ENCODE measurements at regions not wholly inside any gene's neighbourhood (a gene's known extent, or its start where the extent isn't known, plus 50 kb on each side); places are given as distances from the start of the nearest gene placed in this dataset.

GRCh38 chr11:36791957-36792356, 193.9 kb upstream of the RAG2 start:
- no peaks in the 10 kb centered on the region for H3K36me3 ChIP-seq (ENCODE audit: insufficient read depth, low read length)
- no peak overlapping the region for H3K4me3 Mint-ChIP-seq
- no peaks in the 10 kb centered on the region for H3K27me3 ChIP-seq (ENCODE audit: insufficient read depth, low read length, poor library complexity, severe bottlenecking)
- H3K9me3 ChIP-seq (ENCODE audit: low read length), result no peaks in the 10 kb centered on the region
- no peak overlapping the region for H3K27ac ChIP-seq (ENCODE audit: low read depth, low read length)
- H3K4me1 Mint-ChIP-seq, result no peaks in the 10 kb centered on the region
- no peaks in the 10 kb centered on the region for H3K9me3 Mint-ChIP-seq
- CTCF ChIA-PET, result no interaction called here
- DNase-seq, result no peak
- no peaks in the 10 kb centered on the region for H3K36me3 Mint-ChIP-seq
- no peaks in the 10 kb centered on the region for H3K4me1 ChIP-seq (ENCODE audit: insufficient read depth, low read length)
- H3K27ac Mint-ChIP-seq, result no peak overlapping the region
- POLR2A ChIA-PET, result no interaction called here
- H3K27me3 Mint-ChIP-seq, result peaks cover 9 to 11% of the 10 kb centered on the region in 2 donors
- H3K4me3 ChIP-seq (ENCODE audit: low read length), result no peak overlapping the region

GRCh38 chr11:36790526-36790925, 192.5 kb upstream of the RAG2 start:
- Histone ChIP-seq H3K27me3 (ENCODE audit: insufficient read depth, low read length, poor library complexity, severe bottlenecking) (no peaks in the 10 kb centered on the region), H3K36me3 (ENCODE audit: insufficient read depth, low read length) (no peaks in the 10 kb centered on the region), H3K27ac (ENCODE audit: low read depth, low read length) (no peak overlapping the region), H3K4me3 (ENCODE audit: low read length) (no peak overlapping the region), H3K9me3 (ENCODE audit: low read length) (no peaks in the 10 kb centered on the region), H3K4me1 (ENCODE audit: insufficient read depth, low read length) (no peaks in the 10 kb centered on the region)
- Mint-ChIP-seq H3K4me1 (no peaks in the 10 kb centered on the region), H3K27ac (no peak overlapping the region), H3K27me3 (peaks cover 9 to 17% of the 10 kb centered on the region in 2 donors), H3K36me3 (no peaks in the 10 kb centered on the region), H3K9me3 (no peaks in the 10 kb centered on the region), H3K4me3 (no peak overlapping the region)
- POLR2A ChIA-PET, result no interaction called here
- CTCF ChIA-PET, result no interaction called here
- DNase-seq, result no peak

GRCh38 chr11:36783808-36784207, 185.8 kb upstream of the RAG2 start:
- no peaks in the 10 kb centered on the region for H3K4me1 ChIP-seq (ENCODE audit: insufficient read depth, low read length)
- H3K27ac Mint-ChIP-seq, result no peak overlapping the region
- no peak overlapping the region for H3K4me3 Mint-ChIP-seq
- no peaks in the 10 kb centered on the region for H3K36me3 Mint-ChIP-seq
- no peaks in the 10 kb centered on the region for H3K27me3 ChIP-seq (ENCODE audit: insufficient read depth, low read length, poor library complexity, severe bottlenecking)
- H3K9me3 ChIP-seq (ENCODE audit: low read length), result no peaks in the 10 kb centered on the region
- H3K9me3 Mint-ChIP-seq, result peaks cover 0 to 2% (median 0%) of the 10 kb centered on the region in 5 donors
- CTCF ChIA-PET, result interaction anchor here (1.4 kb wide), 1 partner anchor 34 kb away, joined by 3 read pairs; no protein-coding TSS in a partner anchor
- POLR2A ChIA-PET, result no interaction called here
- peaks cover 9 to 40% of the 10 kb centered on the region in 2 donors for H3K27me3 Mint-ChIP-seq
- H3K4me1 Mint-ChIP-seq, result no peaks in the 10 kb centered on the region
- no peaks in the 10 kb centered on the region for H3K36me3 ChIP-seq (ENCODE audit: insufficient read depth, low read length)
- no peak overlapping the region for H3K27ac ChIP-seq (ENCODE audit: low read depth, low read length)
- DNase-seq, result no peak
- H3K4me3 ChIP-seq (ENCODE audit: low read length), result no peak overlapping the region

- Mint-ChIP-seq H3K9me3 (peaks cover 0 to 2% (median 0%) of the 10 kb centered on the region in 5 donors), H3K4me3 (no peak overlapping the region), H3K27me3 (peaks cover 2 to 25% of the 10 kb centered on the region in 2 donors), H3K27ac (no peak overlapping the region), H3K4me1 (no peaks in the 10 kb centered on the region), H3K36me3 (no peaks in the 10 kb centered on the region)
- Histone ChIP-seq H3K4me3 (ENCODE audit: low read length) (no peak overlapping the region), H3K4me1 (ENCODE audit: insufficient read depth, low read length) (no peaks in the 10 kb centered on the region), H3K27ac (ENCODE audit: low read depth, low read length) (no peak overlapping the region), H3K36me3 (ENCODE audit: insufficient read depth, low read length) (no peaks in the 10 kb centered on the region), H3K27me3 (ENCODE audit: insufficient read depth, low read length, poor library complexity, severe bottlenecking) (no peaks in the 10 kb centered on the region), H3K9me3 (ENCODE audit: low read length) (no peaks in the 10 kb centered on the region)
- ChIA-PET CTCF (no interaction called here), POLR2A (no interaction called here)
- no peak for DNase-seq
Observed at GRCh38 chr11:36779791-36780190, 181.8 kb upstream of the RAG2 start.

- Histone ChIP-seq H3K27ac (ENCODE audit: low read depth, low read length) (no peak overlapping the region), H3K4me3 (ENCODE audit: low read length) (no peak overlapping the region), H3K36me3 (ENCODE audit: insufficient read depth, low read length) (no peaks in the 10 kb centered on the region), H3K4me1 (ENCODE audit: insufficient read depth, low read length) (no peaks in the 10 kb centered on the region), H3K9me3 (ENCODE audit: low read length) (no peaks in the 10 kb centered on the region), H3K27me3 (ENCODE audit: insufficient read depth, low read length, poor library complexity, severe bottlenecking) (no peaks in the 10 kb centered on the region)
- DNase-seq, result no peak
- H3K27me3 Mint-ChIP-seq, result peaks cover 6 to 17% of the 10 kb centered on the region in 2 donors
- POLR2A ChIA-PET, result no interaction called here
- no peaks in the 10 kb centered on the region for H3K36me3 Mint-ChIP-seq
- CTCF ChIA-PET, result no interaction called here
- no peaks in the 10 kb centered on the region for H3K4me1 Mint-ChIP-seq
- no peak overlapping the region for H3K4me3 Mint-ChIP-seq
- H3K9me3 Mint-ChIP-seq, result no peaks in the 10 kb centered on the region
- no peak overlapping the region for H3K27ac Mint-ChIP-seq
Observed at GRCh38 chr11:36777311-36777710, 179.3 kb upstream of the RAG2 start.

GRCh38 chr11:36775756-36776155, 177.7 kb upstream of the RAG2 start:
- H3K9me3 ChIP-seq (ENCODE audit: low read length), result no peaks in the 10 kb centered on the region
- no peaks in the 10 kb centered on the region for H3K27me3 ChIP-seq (ENCODE audit: insufficient read depth, low read length, poor library complexity, severe bottlenecking)
- H3K27ac ChIP-seq (ENCODE audit: low read depth, low read length), result no peak overlapping the region
- DNase-seq, result no peak
- Mint-ChIP-seq H3K4me1 (no peaks in the 10 kb centered on the region), H3K4me3 (no peak overlapping the region), H3K36me3 (no peaks in the 10 kb centered on the region), H3K9me3 (no peaks in the 10 kb centered on the region), H3K27me3 (peaks cover 7 to 9% of the 10 kb centered on the region in 2 donors), H3K27ac (no peak overlapping the region)
- POLR2A ChIA-PET, result no interaction called here
- H3K36me3 ChIP-seq (ENCODE audit: insufficient read depth, low read length), result no peaks in the 10 kb centered on the region
- CTCF ChIA-PET, result no interaction called here
- H3K4me3 ChIP-seq (ENCODE audit: low read length), result no peak overlapping the region
- H3K4me1 ChIP-seq (ENCODE audit: insufficient read depth, low read length), result no peaks in the 10 kb centered on the region

- H3K27me3 ChIP-seq (ENCODE audit: insufficient read depth, low read length, poor library complexity, severe bottlenecking), result no peaks in the 10 kb centered on the region
- no peaks in the 10 kb centered on the region for H3K36me3 Mint-ChIP-seq
- no peaks in the 10 kb centered on the region for H3K4me1 Mint-ChIP-seq
- no peak overlapping the region for H3K27ac Mint-ChIP-seq
- H3K9me3 ChIP-seq (ENCODE audit: low read length), result no peaks in the 10 kb centered on the region
- no peak overlapping the region for H3K4me3 ChIP-seq (ENCODE audit: low read length)
- POLR2A ChIA-PET, result no interaction called here
- no peak overlapping the region for H3K27ac ChIP-seq (ENCODE audit: low read depth, low read length)
- no peak overlapping the region for H3K4me3 Mint-ChIP-seq
- H3K27me3 Mint-ChIP-seq, result peaks cover 7 to 11% of the 10 kb centered on the region in 2 donors
- H3K9me3 Mint-ChIP-seq, result no peaks in the 10 kb centered on the region
- no peak for DNase-seq
- no peaks in the 10 kb centered on the region for H3K36me3 ChIP-seq (ENCODE audit: insufficient read depth, low read length)
- CTCF ChIA-PET, result no interaction called here
- H3K4me1 ChIP-seq (ENCODE audit: insufficient read depth, low read length), result no peaks in the 10 kb centered on the region
Observed at GRCh38 chr11:36775130-36775529, 177.1 kb upstream of the RAG2 start.

- H3K4me3 ChIP-seq (ENCODE audit: low read length), result no peak overlapping the region
- Mint-ChIP-seq H3K27me3 (peaks cover 6 to 11% of the 10 kb centered on the region in 2 donors), H3K27ac (no peak overlapping the region), H3K4me3 (no peak overlapping the region), H3K9me3 (no peaks in the 10 kb centered on the region), H3K36me3 (no peaks in the 10 kb centered on the region), H3K4me1 (no peaks in the 10 kb centered on the region)
- POLR2A ChIA-PET, result no interaction called here
- no peaks in the 10 kb centered on the region for H3K4me1 ChIP-seq (ENCODE audit: insufficient read depth, low read length)
- no peak overlapping the region for H3K27ac ChIP-seq (ENCODE audit: low read depth, low read length)
- CTCF ChIA-PET, result no interaction called here
- H3K36me3 ChIP-seq (ENCODE audit: insufficient read depth, low read length), result no peaks in the 10 kb centered on the region
- no peaks in the 10 kb centered on the region for H3K27me3 ChIP-seq (ENCODE audit: insufficient read depth, low read length, poor library complexity, severe bottlenecking)
- no peaks in the 10 kb centered on the region for H3K9me3 ChIP-seq (ENCODE audit: low read length)
- DNase-seq, result no peak
Observed at GRCh38 chr11:36774603-36775002, 176.6 kb upstream of the RAG2 start.

GRCh38 chr11:36763187-36763586, 165.2 kb upstream of the RAG2 start:
- Histone ChIP-seq H3K4me3 (ENCODE audit: low read length) (no peak overlapping the region), H3K4me1 (ENCODE audit: insufficient read depth, low read length) (no peaks in the 10 kb centered on the region), H3K27ac (ENCODE audit: low read depth, low read length) (no peak overlapping the region), H3K9me3 (ENCODE audit: low read length) (no peaks in the 10 kb centered on the region), H3K27me3 (ENCODE audit: insufficient read depth, low read length, poor library complexity, severe bottlenecking) (no peaks in the 10 kb centered on the region), H3K36me3 (ENCODE audit: insufficient read depth, low read length) (no peaks in the 10 kb centered on the region)
- ChIA-PET CTCF (no interaction called here), POLR2A (no interaction called here)
- Mint-ChIP-seq H3K4me1 (peaks cover 0 to 3% (median 0%) of the 10 kb centered on the region in 3 donors), H3K36me3 (no peaks in the 10 kb centered on the region), H3K27me3 (peaks cover 5 to 27% of the 10 kb centered on the region in 2 donors), H3K27ac (no peak overlapping the region), H3K4me3 (no peak overlapping the region), H3K9me3 (peaks cover 0 to 4% (median 1%) of the 10 kb centered on the region in 5 donors)
- no peak for DNase-seq

Data from CD8-positive, alpha-beta memory T cell (primary cell).